ENCODE measurements at regions not wholly inside any gene's neighbourhood (a gene's known extent, or its start where the extent isn't known, plus 50 kb on each side); places are given as distances from the start of the nearest gene placed in this dataset.

DNA sequence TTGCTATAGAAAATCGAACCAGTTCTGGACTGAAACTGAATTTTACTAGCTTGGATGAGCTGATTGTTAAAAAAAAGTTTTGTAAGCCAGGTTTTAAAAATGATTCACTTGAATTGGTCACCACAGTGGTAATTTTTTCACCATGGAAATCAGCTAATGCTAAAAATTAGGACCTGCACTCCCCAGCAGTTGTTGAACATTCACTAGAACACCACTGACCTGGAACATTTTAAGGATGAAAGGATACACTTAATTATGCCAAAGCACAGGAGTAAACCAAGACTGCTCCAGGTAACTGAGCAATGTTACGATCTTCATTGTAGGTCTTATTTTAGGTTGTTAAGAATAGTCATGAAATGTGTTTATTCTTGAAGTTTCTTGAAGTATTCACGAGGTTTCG, 1342.6 kb upstream of the SPRY2 start:
- TF ChIP-seq, protein P1, sequence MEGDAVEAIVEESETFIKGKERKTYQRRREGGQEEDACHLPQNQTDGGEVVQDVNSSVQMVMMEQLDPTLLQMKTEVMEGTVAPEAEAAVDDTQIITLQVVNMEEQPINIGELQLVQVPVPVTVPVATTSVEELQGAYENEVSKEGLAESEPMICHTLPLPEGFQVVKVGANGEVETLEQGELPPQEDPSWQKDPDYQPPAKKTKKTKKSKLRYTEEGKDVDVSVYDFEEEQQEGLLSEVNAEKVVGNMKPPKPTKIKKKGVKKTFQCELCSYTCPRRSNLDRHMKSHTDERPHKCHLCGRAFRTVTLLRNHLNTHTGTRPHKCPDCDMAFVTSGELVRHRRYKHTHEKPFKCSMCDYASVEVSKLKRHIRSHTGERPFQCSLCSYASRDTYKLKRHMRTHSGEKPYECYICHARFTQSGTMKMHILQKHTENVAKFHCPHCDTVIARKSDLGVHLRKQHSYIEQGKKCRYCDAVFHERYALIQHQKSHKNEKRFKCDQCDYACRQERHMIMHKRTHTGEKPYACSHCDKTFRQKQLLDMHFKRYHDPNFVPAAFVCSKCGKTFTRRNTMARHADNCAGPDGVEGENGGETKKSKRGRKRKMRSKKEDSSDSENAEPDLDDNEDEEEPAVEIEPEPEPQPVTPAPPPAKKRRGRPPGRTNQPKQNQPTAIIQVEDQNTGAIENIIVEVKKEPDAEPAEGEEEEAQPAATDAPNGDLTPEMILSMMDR (IDR thresholded peaks at IDR 0.05; ENCODE audit: insufficient read depth, low read length) = no peak
- no peak for TF ChIP-seq POLR2AphosphoS5 (IDR thresholded peaks at IDR 0.05; ENCODE audit: low read depth)
- no peak for TF ChIP-seq GABPA (IDR thresholded peaks at IDR 0.05; ENCODE audit: low read depth)
- TF ChIP-seq, protein P2, sequence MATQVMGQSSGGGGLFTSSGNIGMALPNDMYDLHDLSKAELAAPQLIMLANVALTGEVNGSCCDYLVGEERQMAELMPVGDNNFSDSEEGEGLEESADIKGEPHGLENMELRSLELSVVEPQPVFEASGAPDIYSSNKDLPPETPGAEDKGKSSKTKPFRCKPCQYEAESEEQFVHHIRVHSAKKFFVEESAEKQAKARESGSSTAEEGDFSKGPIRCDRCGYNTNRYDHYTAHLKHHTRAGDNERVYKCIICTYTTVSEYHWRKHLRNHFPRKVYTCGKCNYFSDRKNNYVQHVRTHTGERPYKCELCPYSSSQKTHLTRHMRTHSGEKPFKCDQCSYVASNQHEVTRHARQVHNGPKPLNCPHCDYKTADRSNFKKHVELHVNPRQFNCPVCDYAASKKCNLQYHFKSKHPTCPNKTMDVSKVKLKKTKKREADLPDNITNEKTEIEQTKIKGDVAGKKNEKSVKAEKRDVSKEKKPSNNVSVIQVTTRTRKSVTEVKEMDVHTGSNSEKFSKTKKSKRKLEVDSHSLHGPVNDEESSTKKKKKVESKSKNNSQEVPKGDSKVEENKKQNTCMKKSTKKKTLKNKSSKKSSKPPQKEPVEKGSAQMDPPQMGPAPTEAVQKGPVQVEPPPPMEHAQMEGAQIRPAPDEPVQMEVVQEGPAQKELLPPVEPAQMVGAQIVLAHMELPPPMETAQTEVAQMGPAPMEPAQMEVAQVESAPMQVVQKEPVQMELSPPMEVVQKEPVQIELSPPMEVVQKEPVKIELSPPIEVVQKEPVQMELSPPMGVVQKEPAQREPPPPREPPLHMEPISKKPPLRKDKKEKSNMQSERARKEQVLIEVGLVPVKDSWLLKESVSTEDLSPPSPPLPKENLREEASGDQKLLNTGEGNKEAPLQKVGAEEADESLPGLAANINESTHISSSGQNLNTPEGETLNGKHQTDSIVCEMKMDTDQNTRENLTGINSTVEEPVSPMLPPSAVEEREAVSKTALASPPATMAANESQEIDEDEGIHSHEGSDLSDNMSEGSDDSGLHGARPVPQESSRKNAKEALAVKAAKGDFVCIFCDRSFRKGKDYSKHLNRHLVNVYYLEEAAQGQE (IDR thresholded peaks at IDR 0.05; ENCODE audit: insufficient replicate concordance, low read depth) = no peak

Measured in HL-60 (cell line).